Smooth muscle cell (in vitro differentiated cells): ENCODE measurements at regions not wholly inside any gene's neighbourhood (a gene's known extent, or its start where the extent isn't known, plus 50 kb on each side); places are given as distances from the start of the nearest gene placed in this dataset.

ENCODE experiments used
- DNase-seq: peaks from one replicate; lab custom pipeline; 2025; ENCODE audit not compliant: unreplicated experiment; lab: John Stamatoyannopoulos, UW
- H2AFZ ChIP-seq: fragments of 200-600 bp; sonication (generic); 2 replicates; pipeline ENCODE4 v1.6.0; 2016; ENCODE audit warnings: antibody characterized with exemption, low read depth, mild to moderate bottlenecking
- H3F3A ChIP-seq: fragments of 200-600 bp; sonication (generic); 2 replicates; pipeline ENCODE4 v1.6.0; 2017; ENCODE audit warnings: antibody characterized with exemption, low read depth
- H3K27ac ChIP-seq: fragments of 200-600 bp; sonication (generic); 2 replicates; pipeline ENCODE4 v1.5.1; 2016; ENCODE audit warnings: low read depth, mild to moderate bottlenecking
- H3K27me3 ChIP-seq: fragments of 200-600 bp; sonication (generic); 2 replicates; pipeline ENCODE4 v1.6.1; 2016; ENCODE audit warnings: low read depth, mild to moderate bottlenecking
- H3K36me3 ChIP-seq: fragments of 200-600 bp; sonication (generic); 2 replicates; pipeline ENCODE4 v1.5.1; 2016; ENCODE audit warnings: low read depth
- H3K4me1 ChIP-seq: fragments of 200-600 bp; sonication (generic); 2 replicates; pipeline ENCODE4 v1.5.1; 2016; ENCODE audit warnings: low read depth
- H3K4me2 ChIP-seq: fragments of 200-600 bp; sonication (generic); 2 replicates; pipeline ENCODE4 v1.6.0; 2016; ENCODE audit warnings: mild to moderate bottlenecking
- H3K4me3 ChIP-seq: fragments of 200-600 bp; sonication (generic); 2 replicates; pipeline ENCODE4 v1.5.1; 2016; ENCODE audit warnings: mild to moderate bottlenecking
- H3K79me2 ChIP-seq: fragments of 200-600 bp; sonication (generic); 2 replicates; pipeline ENCODE4 v1.6.0; 2016; ENCODE audit warnings: low read depth, mild to moderate bottlenecking
- H3K9ac ChIP-seq: fragments of 200-600 bp; sonication (generic); 2 replicates; pipeline ENCODE4 v1.6.0; 2016; ENCODE audit warnings: low read depth
- H3K9me3 ChIP-seq: fragments of 200-600 bp; sonication (generic); replicated peaks from 2 replicates; pipeline ENCODE4 v1.5.1; 2016; ENCODE audit warnings: low read depth
- H4K20me1 ChIP-seq: fragments of 200-600 bp; sonication (generic); 2 replicates; pipeline ENCODE4 v1.6.0; 2016; ENCODE audit warnings: low read depth
- WGBS: methylation state at CpG from one replicate; pipeline ENCODE4 v1.1.7; 2016; ENCODE audit warnings: low lambda C conversion rate; 5-methylcytosine and 5-hydroxymethylcytosine counted together
- TF ChIP-seq, protein P1 (sequence below): fragments of 200-600 bp; sonication (generic); IDR thresholded peaks from 2 replicates; pipeline ENCODE4 v1.5.1; 2017; ENCODE audit warnings: borderline replicate concordance, mild to moderate bottlenecking, antibody characterized with exemption; ENCODE audit not compliant: insufficient read depth, poor library complexity, severe bottlenecking

GRCh38 chr11:90912631-90913030 lies 689.8 kb upstream of the CHORDC1 start:
- Histone ChIP-seq H3K9ac (no peak overlapping the region), H4K20me1 (no peaks in the 10 kb centered on the region), H3K27me3 (no peaks in the 10 kb centered on the region), H3K4me1 (no peaks in the 10 kb centered on the region), H3K27ac (no peak overlapping the region), H3K4me3 (no peak overlapping the region), H3F3A (no peaks in the 10 kb centered on the region), H3K36me3 (no peaks in the 10 kb centered on the region), H2AFZ (no peak overlapping the region), H3K9me3 (no peaks in the 10 kb centered on the region), H3K4me2 (no peak overlapping the region), H3K79me2 (no peaks in the 10 kb centered on the region)
- TF ChIP-seq, protein P1, sequence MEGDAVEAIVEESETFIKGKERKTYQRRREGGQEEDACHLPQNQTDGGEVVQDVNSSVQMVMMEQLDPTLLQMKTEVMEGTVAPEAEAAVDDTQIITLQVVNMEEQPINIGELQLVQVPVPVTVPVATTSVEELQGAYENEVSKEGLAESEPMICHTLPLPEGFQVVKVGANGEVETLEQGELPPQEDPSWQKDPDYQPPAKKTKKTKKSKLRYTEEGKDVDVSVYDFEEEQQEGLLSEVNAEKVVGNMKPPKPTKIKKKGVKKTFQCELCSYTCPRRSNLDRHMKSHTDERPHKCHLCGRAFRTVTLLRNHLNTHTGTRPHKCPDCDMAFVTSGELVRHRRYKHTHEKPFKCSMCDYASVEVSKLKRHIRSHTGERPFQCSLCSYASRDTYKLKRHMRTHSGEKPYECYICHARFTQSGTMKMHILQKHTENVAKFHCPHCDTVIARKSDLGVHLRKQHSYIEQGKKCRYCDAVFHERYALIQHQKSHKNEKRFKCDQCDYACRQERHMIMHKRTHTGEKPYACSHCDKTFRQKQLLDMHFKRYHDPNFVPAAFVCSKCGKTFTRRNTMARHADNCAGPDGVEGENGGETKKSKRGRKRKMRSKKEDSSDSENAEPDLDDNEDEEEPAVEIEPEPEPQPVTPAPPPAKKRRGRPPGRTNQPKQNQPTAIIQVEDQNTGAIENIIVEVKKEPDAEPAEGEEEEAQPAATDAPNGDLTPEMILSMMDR, result no peak
- DNase-seq, result no peak
- WGBS, result 82% methylated on average over 5 of the region's 5 CpGs

- Histone ChIP-seq H3K79me2 (no peaks in the 10 kb centered on the region), H3K27me3 (no peaks in the 10 kb centered on the region)
- 90% methylated on average over 2 of the region's 2 CpGs for WGBS
These were observed 688.3 kb upstream of the CHORDC1 start for GRCh38 chr11:90911192-90911591.

DNA sequence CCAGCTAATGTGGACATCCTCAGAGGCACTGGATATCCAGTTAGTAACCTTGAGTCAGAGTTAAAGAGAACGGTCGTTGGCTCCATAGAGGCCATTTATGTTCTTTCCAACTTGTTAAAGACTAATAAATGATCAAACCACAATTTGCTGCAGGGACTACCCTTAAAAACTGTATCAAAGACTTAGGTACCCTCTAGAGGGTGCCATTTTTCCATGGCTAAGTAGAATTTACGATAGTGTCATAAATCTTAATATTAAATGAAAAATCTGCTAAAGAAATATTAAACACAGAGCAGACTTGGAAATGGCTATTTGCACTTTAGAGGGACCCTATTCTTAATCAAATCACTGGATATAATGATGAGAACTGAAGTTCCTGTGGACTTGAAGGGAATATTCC lies 685.2 kb upstream of the CHORDC1 start:
- WGBS, result 77% methylated on average over 3 of the region's 3 CpGs
- Histone ChIP-seq H3K27ac (no peak overlapping the region), H3K79me2 (no peaks in the 10 kb centered on the region), H3K4me3 (no peak overlapping the region), H4K20me1 (no peaks in the 10 kb centered on the region), H3K4me2 (no peak overlapping the region), H3K4me1 (no peaks in the 10 kb centered on the region), H3F3A (no peaks in the 10 kb centered on the region), H3K9ac (no peak overlapping the region), H3K9me3 (no peaks in the 10 kb centered on the region), H3K27me3 (no peaks in the 10 kb centered on the region), H3K36me3 (no peaks in the 10 kb centered on the region), H2AFZ (no peak overlapping the region)
- TF ChIP-seq, protein P1, result peak; percentile 10
- no peak for DNase-seq

More at GRCh38 chr11:90911192-90911591, 688.3 kb upstream of the CHORDC1 start:
- DNase-seq, result no peak
- no peak overlapping the region for H3K27ac ChIP-seq
- no peaks in the 10 kb centered on the region for H3F3A ChIP-seq
- no peaks in the 10 kb centered on the region for H3K9me3 ChIP-seq
- TF ChIP-seq, protein P1, result no peak
- no peak overlapping the region for H3K4me3 ChIP-seq
- H2AFZ ChIP-seq, result no peak overlapping the region
- H3K36me3 ChIP-seq, result no peaks in the 10 kb centered on the region
- H3K4me1 ChIP-seq, result no peaks in the 10 kb centered on the region
- H3K4me2 ChIP-seq, result no peak overlapping the region
- H4K20me1 ChIP-seq, result no peaks in the 10 kb centered on the region
- H3K9ac ChIP-seq, result no peak overlapping the region

GRCh38 chr11:90895850-90896249 lies 673.0 kb upstream of the CHORDC1 start:
- no peak overlapping the region for H3K27ac ChIP-seq
- no peak for DNase-seq
- H4K20me1 ChIP-seq, result no peaks in the 10 kb centered on the region
- TF ChIP-seq, protein P1, result no peak
- H2AFZ ChIP-seq, result no peak overlapping the region
- no peaks in the 10 kb centered on the region for H3K9me3 ChIP-seq
- no peaks in the 10 kb centered on the region for H3K27me3 ChIP-seq
- no peak overlapping the region for H3K4me3 ChIP-seq
- H3F3A ChIP-seq, result no peaks in the 10 kb centered on the region
- no peak overlapping the region for H3K4me2 ChIP-seq
- H3K79me2 ChIP-seq, result no peaks in the 10 kb centered on the region
- peaks cover 5% of the 10 kb centered on the region for H3K4me1 ChIP-seq
- no peak overlapping the region for H3K9ac ChIP-seq
- no peaks in the 10 kb centered on the region for H3K36me3 ChIP-seq
